OCI-LY1 (cell line): ENCODE measurements at regions not wholly inside any gene's neighbourhood (a gene's known extent, or its start where the extent isn't known, plus 50 kb on each side); places are given as distances from the start of the nearest gene placed in this dataset.

Experiments
- H2AFZ ChIP-seq: fragments of 200-600 bp; sonication (generic), shearing (Covaris generic); 2 replicates; pipeline ENCODE4 v1.6.0; 2014; ENCODE audit warnings: antibody characterized with exemption, mild to moderate bottlenecking, low read length
- H3F3A ChIP-seq: fragments of 200-600 bp; sonication (generic), shearing (Covaris generic); 2 replicates; pipeline ENCODE4 v1.6.0; 2014; ENCODE audit warnings: mild to moderate bottlenecking, antibody characterized with exemption, low read length, moderate library complexity; ENCODE audit not compliant: insufficient read depth
- H3K27ac ChIP-seq: fragments of 200-600 bp; sonication (generic); 2 replicates; pipeline ENCODE4 v1.5.1; 2014; ENCODE audit warnings: low read length, mixed run types, mild to moderate bottlenecking, low read depth; ENCODE audit not compliant: poor library complexity, severe bottlenecking
- H3K27me3 ChIP-seq: fragments of 200-600 bp; sonication (generic); 2 replicates; pipeline ENCODE4 v1.6.0; 2014; ENCODE audit warnings: antibody characterized with exemption, mild to moderate bottlenecking, low read length, moderate library complexity; ENCODE audit not compliant: insufficient read depth
- H3K36me3 ChIP-seq: fragments of 200-600 bp; sonication (generic); 2 replicates; pipeline ENCODE4 v1.6.1; 2014; ENCODE audit warnings: mild to moderate bottlenecking, antibody characterized with exemption, low read length, moderate library complexity, mixed read lengths; ENCODE audit not compliant: insufficient read depth
- H3K4me1 ChIP-seq: fragments of 200-600 bp; sonication (generic); 2 replicates; pipeline ENCODE4 v1.5.1; 2014; ENCODE audit warnings: mild to moderate bottlenecking, low read length, moderate library complexity; ENCODE audit not compliant: insufficient read depth, severe bottlenecking
- H3K4me2 ChIP-seq: fragments of 200-600 bp; sonication (generic), shearing (Covaris generic); 2 replicates; pipeline ENCODE4 v1.6.1; 2014; ENCODE audit warnings: low read length
- H3K4me3 ChIP-seq: fragments of 200-600 bp; sonication (generic); 2 replicates; pipeline ENCODE4 v1.5.1; 2014; ENCODE audit warnings: low read length, low read depth, mild to moderate bottlenecking, mixed read lengths; ENCODE audit not compliant: poor library complexity, severe bottlenecking
- H3K79me2 ChIP-seq: fragments of 200-600 bp; shearing (Covaris generic); 2 replicates; pipeline ENCODE4 v1.6.1; 2016; ENCODE audit warnings: mixed run types, low read length, mixed read lengths; ENCODE audit not compliant: insufficient read depth
- H3K9ac ChIP-seq: fragments of 200-600 bp; sonication (generic), shearing (Covaris generic); 2 replicates; pipeline ENCODE4 v1.6.1; 2014; ENCODE audit warnings: mild to moderate bottlenecking, low read length, mixed read lengths
- H3K9me2 ChIP-seq: fragments of 200-600 bp; sonication (generic), shearing (Covaris generic); 2 replicates; pipeline ENCODE4 v1.6.1; 2014; ENCODE audit warnings: low read depth, mild to moderate bottlenecking, low read length, mixed read lengths
- H3K9me3 ChIP-seq: fragments of 200-600 bp; shearing (Covaris generic); 2 replicates; pipeline ENCODE4 v1.6.1; 2014; ENCODE audit warnings: low read length, mixed read lengths
- H4K20me1 ChIP-seq: fragments of 200-600 bp; sonication (generic), shearing (Covaris generic); 2 replicates; pipeline ENCODE4 v1.6.0; 2016; ENCODE audit warnings: mild to moderate bottlenecking, low read length; ENCODE audit not compliant: insufficient read depth
- CTCF ChIP-seq: fragments of 200-600 bp; sonication (generic), shearing (Covaris generic); IDR thresholded peaks from 2 replicates; pipeline ENCODE4 v1.5.1; 2017; ENCODE audit warnings: mild to moderate bottlenecking, antibody characterized with exemption, low read length, moderate library complexity, mixed read lengths
- EZH2 ChIP-seq: fragments of 200-600 bp; sonication (generic), shearing (Covaris generic); IDR thresholded peaks from 2 replicates; pipeline ENCODE4 v1.8.0; 2017; ENCODE audit warnings: borderline replicate concordance, mixed run types, mild to moderate bottlenecking, antibody characterized with exemption, low read length, moderate library complexity, mixed read lengths

GRCh38 chr13:31625115-31625514, 114.2 kb upstream of the RXFP2 start:
- Histone ChIP-seq H3F3A (no peaks in the 10 kb centered on the region), H2AFZ (no peak overlapping the region)

GRCh38 chr13:31627097-31627845, 112.1 kb upstream of the RXFP2 start:
- H3K9me2 ChIP-seq = no peaks in the 10 kb centered on the region

More at GRCh38 chr13:31625115-31625514, 114.2 kb upstream of the RXFP2 start:
- Histone ChIP-seq H3K27me3 (no peaks in the 10 kb centered on the region), H3K4me1 (no peaks in the 10 kb centered on the region), H3K9ac (no peak overlapping the region), H3K4me2 (no peak overlapping the region), H3K9me2 (no peaks in the 10 kb centered on the region), H3K36me3 (no peaks in the 10 kb centered on the region), H3K4me3 (no peak overlapping the region), H3K9me3 (no peaks in the 10 kb centered on the region), H3K79me2 (no peaks in the 10 kb centered on the region), H3K27ac (no peak overlapping the region), H4K20me1 (no peaks in the 10 kb centered on the region)
- TF ChIP-seq EZH2 = no peak
- TF ChIP-seq CTCF = no peak

GRCh38 chr13:31629085-31629780, 110.1 kb upstream of the RXFP2 start:
- Histone ChIP-seq H3K4me2 (no peak overlapping the region), H3K27me3 (no peaks in the 10 kb centered on the region), H3K79me2 (no peaks in the 10 kb centered on the region), H3K9ac (no peak overlapping the region), H2AFZ (no peak overlapping the region), H4K20me1 (no peaks in the 10 kb centered on the region), H3K9me3 (no peaks in the 10 kb centered on the region), H3K36me3 (no peaks in the 10 kb centered on the region), H3K9me2 (no peaks in the 10 kb centered on the region), H3K4me1 (no peaks in the 10 kb centered on the region), H3F3A (no peaks in the 10 kb centered on the region), H3K27ac (no peak overlapping the region), H3K4me3 (no peak overlapping the region)
- no peak for TF ChIP-seq CTCF
- TF ChIP-seq EZH2 = no peak

More at GRCh38 chr13:31627097-31627845, 112.1 kb upstream of the RXFP2 start:
- Histone ChIP-seq H3F3A (no peaks in the 10 kb centered on the region), H3K9me3 (no peaks in the 10 kb centered on the region), H3K79me2 (no peaks in the 10 kb centered on the region), H3K27me3 (no peaks in the 10 kb centered on the region), H3K4me1 (no peaks in the 10 kb centered on the region), H3K27ac (no peak overlapping the region), H3K4me2 (no peak overlapping the region), H4K20me1 (no peaks in the 10 kb centered on the region), H3K36me3 (no peaks in the 10 kb centered on the region), H3K4me3 (no peak overlapping the region), H2AFZ (no peak overlapping the region), H3K9ac (no peak overlapping the region)
- no peak for TF ChIP-seq EZH2
- TF ChIP-seq CTCF = no peak
